Ascending aorta (tissue), 2 donors: ENCODE measurements at regions not wholly inside any gene's neighbourhood (a gene's known extent, or its start where the extent isn't known, plus 50 kb on each side); places are given as distances from the start of the nearest gene placed in this dataset.

Source experiments
- DNase-seq, 2 donors: peaks; one replicate each; pipeline ENCODE4 v3.0.0-alpha.2; 2019; ENCODE audit warnings: low spot score in 2 of 2
- H3K27ac ChIP-seq, 2 donors: fragments of 200-600 bp; sonication (generic); one replicate each; pipeline ENCODE4 v1.5.1; 2016 to 2017; ENCODE audit warnings: mild to moderate bottlenecking in 1 of 2
- H3K27me3 ChIP-seq: fragments of 200-600 bp; sonication (generic); one replicate; pipeline ENCODE4 v1.5.1; 2017
- H3K36me3 ChIP-seq, 2 donors: fragments of 200-600 bp; sonication (generic); one replicate each; pipeline ENCODE4 v1.5.1; 2016
- H3K4me1 ChIP-seq, 2 donors: fragments of 200-600 bp; sonication (generic); one replicate each; pipeline ENCODE4 v1.5.1; 2016 to 2017; ENCODE audit warnings: mild to moderate bottlenecking in 1 of 2
- H3K4me3 ChIP-seq, 2 donors: fragments of 200-600 bp; sonication (generic); one replicate each; pipeline ENCODE4 v1.5.1; 2016 to 2017; ENCODE audit warnings: mild to moderate bottlenecking in 1 of 2
- H3K9me3 ChIP-seq, 2 donors: fragments of 200-600 bp; sonication (generic); one replicate each; pipeline ENCODE4 v1.5.1; 2016
- CTCF ChIP-seq, 3 experiments: fragments of 200-600 bp in 2 of 3; fragments of 450-650 bp in 1 of 3; sonication (generic) in 2 of 3; IDR thresholded peaks; one replicate each; pipeline ENCODE4 v1.5.1; 2016 to 2019; ENCODE audit warnings: antibody characterized with exemption in 3 of 3, mild to moderate bottlenecking in 1 of 3, moderate library complexity in 1 of 3
- intact Hi-C: fragments of 100-400 bp; cut with DNase I; formaldehyde crosslinking; loops from one replicate; pipeline ENCODE4 v1.15.1; 2023

GRCh38 chr20:39985271-39985827 is 703.7 kb downstream of the MAFB start:
- no peaks in the 10 kb centered on the region for H3K27me3 ChIP-seq
- TF ChIP-seq CTCF (IDR thresholded peaks at IDR 0.05): no peak
- H3K4me3 ChIP-seq: no peak overlapping the region
- peaks cover 3 to 14% of the 10 kb centered on the region in 2 donors for H3K4me1 ChIP-seq
- no peak for DNase-seq
- intact Hi-C loops: no loop called here
- H3K27ac ChIP-seq: peak overlapping the region; percentile 62 to 83
- no peaks in the 10 kb centered on the region for H3K36me3 ChIP-seq
- no peaks in the 10 kb centered on the region for H3K9me3 ChIP-seq

GRCh38 chr20:39983655-39984054 is 705.4 kb downstream of the MAFB start:
- Histone ChIP-seq H3K4me3 (no peak overlapping the region), H3K9me3 (no peaks in the 10 kb centered on the region), H3K27me3 (no peaks in the 10 kb centered on the region), H3K27ac (no peak overlapping the region), H3K4me1 (peaks cover 3 to 14% of the 10 kb centered on the region in 2 donors), H3K36me3 (no peaks in the 10 kb centered on the region)
- no peak for TF ChIP-seq CTCF (IDR thresholded peaks at IDR 0.05)
- no peak for DNase-seq
- intact Hi-C loops: no loop called here

- no peak for TF ChIP-seq CTCF (IDR thresholded peaks at IDR 0.05)
- Histone ChIP-seq H3K4me3 (no peak overlapping the region), H3K27ac (no peak overlapping the region), H3K4me1 (peaks cover 3 to 14% of the 10 kb centered on the region in 2 donors), H3K27me3 (no peaks in the 10 kb centered on the region), H3K36me3 (no peaks in the 10 kb centered on the region), H3K9me3 (no peaks in the 10 kb centered on the region)
- DNase-seq: no peak
- intact Hi-C loops: no loop called here
Measured at GRCh38 chr20:39983183-39983582, 705.9 kb downstream of the MAFB start.

GRCh38 chr20:39974966-39975501 is 714.0 kb downstream of the MAFB start:
- Histone ChIP-seq H3K4me1 (no peaks in the 10 kb centered on the region), H3K9me3 (peaks cover 0 to 6% of the 10 kb centered on the region in 2 donors), H3K27ac (no peak overlapping the region), H3K4me3 (no peak overlapping the region), H3K36me3 (no peaks in the 10 kb centered on the region), H3K27me3 (no peaks in the 10 kb centered on the region)
- intact Hi-C loops: no loop called here
- DNase-seq: no peak
- TF ChIP-seq CTCF (IDR thresholded peaks at IDR 0.05): no peak

GRCh38 chr20:39968495-39968894 is 720.5 kb downstream of the MAFB start:
- Histone ChIP-seq H3K27ac (no peak overlapping the region), H3K4me1 (no peaks in the 10 kb centered on the region), H3K4me3 (no peak overlapping the region), H3K36me3 (no peaks in the 10 kb centered on the region), H3K27me3 (no peaks in the 10 kb centered on the region), H3K9me3 (peaks cover 0 to 6% of the 10 kb centered on the region in 2 donors)
- DNase-seq: no peak
- intact Hi-C loops: no loop called here
- TF ChIP-seq CTCF (IDR thresholded peaks at IDR 0.05): no peak

GRCh38 chr20:39967806-39968205 is 721.2 kb downstream of the MAFB start:
- TF ChIP-seq CTCF (IDR thresholded peaks at IDR 0.05): no peak
- Histone ChIP-seq H3K9me3 (peaks cover 0 to 6% of the 10 kb centered on the region in 2 donors), H3K27me3 (no peaks in the 10 kb centered on the region), H3K27ac (no peak overlapping the region), H3K36me3 (no peaks in the 10 kb centered on the region), H3K4me1 (no peaks in the 10 kb centered on the region), H3K4me3 (no peak overlapping the region)
- DNase-seq: no peak
- intact Hi-C loops: no loop called here
